Kidney epithelial cell (primary cell): ENCODE measurements at regions not wholly inside any gene's neighbourhood (a gene's known extent, or its start where the extent isn't known, plus 50 kb on each side); places are given as distances from the start of the nearest gene placed in this dataset.

ENCODE experiments used
- DNase-seq: peaks from one replicate; pipeline ENCODE4 v3.0.0-alpha.2; 2010; ENCODE audit warnings: low read depth
- H3K27me3 ChIP-seq: 2 replicates; pipeline ENCODE4 v1.6.0; 2011; ENCODE audit warnings: low read length; ENCODE audit not compliant: control insufficient read depth, insufficient read depth
- H3K36me3 ChIP-seq: 2 replicates; pipeline ENCODE4 v1.5.1; 2011; ENCODE audit warnings: low read length; ENCODE audit not compliant: control insufficient read depth, insufficient read depth
- H3K4me3 ChIP-seq: 2 replicates; pipeline ENCODE4 v1.5.1; 2011; ENCODE audit warnings: low read depth, mild to moderate bottlenecking, control low read depth, low read length
- TF ChIP-seq, protein P1 (sequence below): IDR thresholded peaks from 2 replicates; pipeline ENCODE4 v1.5.1; 2011; ENCODE audit warnings: mild to moderate bottlenecking, moderate library complexity, low read length, control low read depth, inconsistent platforms; ENCODE audit not compliant: insufficient read depth, poor library complexity, severe bottlenecking

DNA sequence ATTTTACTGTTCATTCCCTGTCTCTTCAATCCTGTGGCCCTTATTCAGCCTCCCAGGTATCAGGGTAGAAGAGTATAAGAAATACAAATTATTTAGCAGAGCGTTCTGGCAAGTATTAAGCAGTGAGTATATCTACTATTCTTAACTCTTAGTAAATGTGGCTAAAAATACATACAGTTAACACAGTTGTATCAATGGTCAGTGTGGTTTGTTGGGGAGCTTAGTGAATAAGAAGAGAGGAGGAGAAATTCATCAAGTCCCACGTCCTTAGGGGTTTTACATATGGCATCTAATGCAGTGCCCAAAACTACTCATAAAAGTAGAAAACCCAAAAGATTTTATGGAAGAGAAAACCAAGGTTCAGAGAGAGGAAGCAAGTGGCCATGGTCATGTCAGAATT, 691.0 kb upstream of the SGCG start:
- Histone ChIP-seq H3K4me3 (no peak overlapping the region), H3K27me3 (no peaks in the 10 kb centered on the region), H3K36me3 (no peaks in the 10 kb centered on the region)
- TF ChIP-seq, protein P1, sequence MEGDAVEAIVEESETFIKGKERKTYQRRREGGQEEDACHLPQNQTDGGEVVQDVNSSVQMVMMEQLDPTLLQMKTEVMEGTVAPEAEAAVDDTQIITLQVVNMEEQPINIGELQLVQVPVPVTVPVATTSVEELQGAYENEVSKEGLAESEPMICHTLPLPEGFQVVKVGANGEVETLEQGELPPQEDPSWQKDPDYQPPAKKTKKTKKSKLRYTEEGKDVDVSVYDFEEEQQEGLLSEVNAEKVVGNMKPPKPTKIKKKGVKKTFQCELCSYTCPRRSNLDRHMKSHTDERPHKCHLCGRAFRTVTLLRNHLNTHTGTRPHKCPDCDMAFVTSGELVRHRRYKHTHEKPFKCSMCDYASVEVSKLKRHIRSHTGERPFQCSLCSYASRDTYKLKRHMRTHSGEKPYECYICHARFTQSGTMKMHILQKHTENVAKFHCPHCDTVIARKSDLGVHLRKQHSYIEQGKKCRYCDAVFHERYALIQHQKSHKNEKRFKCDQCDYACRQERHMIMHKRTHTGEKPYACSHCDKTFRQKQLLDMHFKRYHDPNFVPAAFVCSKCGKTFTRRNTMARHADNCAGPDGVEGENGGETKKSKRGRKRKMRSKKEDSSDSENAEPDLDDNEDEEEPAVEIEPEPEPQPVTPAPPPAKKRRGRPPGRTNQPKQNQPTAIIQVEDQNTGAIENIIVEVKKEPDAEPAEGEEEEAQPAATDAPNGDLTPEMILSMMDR: no peak
- no peak for DNase-seq

DNA sequence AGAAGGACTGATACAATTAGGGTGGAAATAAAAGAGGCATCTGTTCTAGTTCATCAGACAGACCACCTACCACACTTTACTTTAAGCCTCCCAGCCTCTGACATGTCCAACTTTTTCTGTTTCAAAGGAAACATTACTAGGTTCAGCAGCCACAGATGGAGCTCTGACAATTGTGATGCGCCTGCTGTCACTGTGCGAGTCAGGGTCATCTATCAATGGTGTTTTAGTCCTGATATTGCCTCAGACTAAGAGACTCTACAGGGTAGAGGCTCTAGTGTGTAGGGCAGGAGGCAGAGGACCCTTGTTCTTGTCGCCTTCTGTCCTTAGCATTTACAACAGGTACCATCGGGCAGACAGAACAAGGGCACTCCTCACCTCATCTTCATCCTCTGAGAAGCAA, 685.0 kb upstream of the SGCG start:
- H3K36me3 ChIP-seq: no peaks in the 10 kb centered on the region
- H3K27me3 ChIP-seq: no peaks in the 10 kb centered on the region
- TF ChIP-seq, protein P1: no peak
- no peak for DNase-seq
- H3K4me3 ChIP-seq: no peak overlapping the region

DNA sequence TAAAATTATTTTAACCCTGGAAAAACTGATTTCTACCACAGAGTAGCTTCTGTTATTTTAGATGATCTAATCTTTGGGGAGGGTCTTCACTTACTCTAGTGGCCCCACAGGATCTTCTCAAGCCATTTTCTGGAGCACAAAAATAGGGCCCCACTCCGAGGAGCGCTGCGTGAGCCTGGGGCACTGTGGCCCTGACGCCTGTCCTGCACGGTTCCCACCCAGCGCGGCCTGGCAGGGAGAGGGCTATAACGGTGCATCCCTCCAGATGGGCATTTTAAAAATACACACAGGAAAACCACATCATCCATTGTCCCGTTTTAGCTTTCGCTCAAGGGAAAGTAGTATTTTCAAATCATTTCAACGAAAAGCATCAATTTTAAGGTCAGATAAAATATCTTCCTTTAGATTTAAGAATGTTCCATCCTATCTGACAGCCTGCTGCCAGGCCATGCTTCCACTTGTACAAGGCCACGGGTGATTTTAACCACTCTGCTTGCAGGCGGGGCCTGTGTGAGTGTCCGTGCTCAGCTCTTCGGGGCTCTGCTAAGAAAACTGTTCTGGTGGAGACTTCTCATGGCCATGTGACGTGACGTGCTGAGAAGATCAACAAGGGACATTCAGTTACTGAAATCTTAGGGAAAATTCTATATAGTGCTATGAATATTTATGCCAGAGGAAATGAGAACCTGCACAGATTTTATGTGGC, 683.8 kb upstream of the SGCG start:
- TF ChIP-seq, protein P1: no peak
- H3K27me3 ChIP-seq: no peaks in the 10 kb centered on the region
- no peaks in the 10 kb centered on the region for H3K36me3 ChIP-seq

DNA sequence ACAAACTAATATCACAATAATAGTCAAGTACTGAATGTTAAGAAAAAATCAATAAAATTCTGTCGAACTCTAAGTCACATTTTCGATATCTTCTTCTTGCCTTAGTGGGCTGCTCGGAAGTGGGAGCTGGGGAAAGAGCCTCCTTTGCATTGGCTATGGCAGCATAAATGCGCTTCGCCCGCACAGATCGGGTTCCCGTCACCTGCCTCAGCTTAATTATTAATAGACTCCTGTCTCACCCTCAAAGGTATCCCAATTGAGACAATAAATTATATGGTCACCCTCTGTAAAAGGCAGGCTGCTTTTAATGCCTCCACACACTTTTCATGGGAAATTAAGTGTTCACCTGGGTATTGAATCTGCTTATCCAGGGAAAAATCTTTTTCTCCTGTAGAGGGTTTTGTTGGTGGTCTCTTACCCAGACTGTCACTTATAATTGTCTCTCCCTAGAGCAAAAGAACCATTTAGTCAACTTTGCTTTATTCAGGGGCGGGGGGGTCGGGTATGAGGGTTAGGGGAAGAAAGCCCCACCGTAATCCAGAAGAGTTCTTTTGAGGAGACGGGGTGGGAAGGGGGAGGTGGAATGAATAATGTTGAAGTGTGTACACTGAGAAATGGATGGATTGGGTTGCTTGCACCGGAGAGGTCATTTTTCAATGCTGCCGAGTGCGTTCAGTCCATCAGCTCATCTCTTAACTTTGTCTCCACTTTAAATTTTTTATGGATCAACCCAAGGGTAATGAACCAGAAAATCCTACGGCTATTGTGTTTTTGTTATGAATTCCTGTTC, 682.6 kb upstream of the SGCG start:
- H3K27me3 ChIP-seq: no peaks in the 10 kb centered on the region
- no peaks in the 10 kb centered on the region for H3K36me3 ChIP-seq
- DNase-seq: no peak
- TF ChIP-seq, protein P1: no peak
- H3K4me3 ChIP-seq: no peak overlapping the region

More for the DNA sequence above, 683.8 kb upstream of the SGCG start:
- DNase-seq: no peak
- H3K4me3 ChIP-seq: no peak overlapping the region

DNA sequence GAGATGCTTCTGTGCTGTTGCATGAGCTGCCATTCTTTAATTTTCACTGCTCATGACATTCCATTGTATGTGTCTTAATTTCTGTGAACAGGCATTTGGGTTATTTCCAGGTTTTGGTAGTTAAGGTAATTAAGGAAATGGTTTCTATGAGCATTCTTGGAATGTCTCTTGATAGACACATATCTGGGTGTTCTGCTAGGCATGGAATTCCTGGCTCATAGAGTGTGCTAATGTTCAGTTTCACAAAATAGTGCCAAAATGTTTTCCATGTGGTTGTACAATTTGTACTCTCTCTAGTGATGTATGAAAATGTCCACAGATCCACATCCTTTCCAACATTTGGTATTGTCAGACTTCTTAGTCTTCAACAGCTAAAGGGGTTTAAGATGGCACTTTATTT, 680.9 kb upstream of the SGCG start:
- no peaks in the 10 kb centered on the region for H3K27me3 ChIP-seq
- DNase-seq: no peak
- H3K36me3 ChIP-seq: no peaks in the 10 kb centered on the region
- TF ChIP-seq, protein P1: no peak
- no peak overlapping the region for H3K4me3 ChIP-seq

DNA sequence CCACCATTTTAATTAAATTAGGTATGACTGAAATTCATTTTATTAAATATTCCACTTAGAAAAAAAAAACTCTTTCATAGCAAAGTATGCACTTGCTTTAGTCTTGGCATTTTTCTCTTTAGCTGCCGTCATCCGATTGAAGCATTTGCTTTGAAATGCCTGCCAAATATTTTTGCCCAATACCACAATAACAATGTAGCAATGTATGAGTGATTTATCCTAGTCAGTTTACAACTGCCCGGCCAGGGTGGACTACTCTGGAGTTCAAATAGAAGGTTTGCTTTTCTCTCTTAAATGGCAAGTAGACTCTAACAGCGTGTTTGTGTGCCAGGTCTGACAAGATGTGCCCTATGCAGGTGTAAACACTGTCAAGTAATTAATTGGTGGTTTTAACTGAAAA, 675.3 kb upstream of the SGCG start:
- H3K27me3 ChIP-seq: no peaks in the 10 kb centered on the region
- no peak for DNase-seq
- H3K4me3 ChIP-seq: no peak overlapping the region
- TF ChIP-seq, protein P1: no peak
- H3K36me3 ChIP-seq: no peaks in the 10 kb centered on the region
